Neuronal stem cell (in vitro differentiated cells): ENCODE measurements at regions not wholly inside any gene's neighbourhood (a gene's known extent, or its start where the extent isn't known, plus 50 kb on each side); places are given as distances from the start of the nearest gene placed in this dataset.

Experiments used
- DNase-seq: peaks from one replicate; pipeline ENCODE4 v3.0.0-alpha.2; 2013; ENCODE audit warnings: low spot score
- H2AFZ ChIP-seq: one replicate; pipeline ENCODE4 v1.6.1; 2013; ENCODE audit warnings: mild to moderate bottlenecking, low read length, inconsistent platforms
- H2AK5ac ChIP-seq: 2 replicates; pipeline ENCODE4 v1.6.1; 2013; ENCODE audit warnings: low read depth, mild to moderate bottlenecking, inconsistent platforms, low read length, moderate library complexity, mixed read lengths
- H2BK120ac ChIP-seq: 2 replicates; pipeline ENCODE4 v1.6.1; 2013; ENCODE audit warnings: low read depth, mild to moderate bottlenecking, inconsistent platforms, low read length, moderate library complexity, mixed read lengths
- H2BK12ac ChIP-seq: one replicate; pipeline ENCODE4 v1.6.1; 2013; ENCODE audit warnings: low read length, inconsistent platforms
- H2BK15ac ChIP-seq: 2 replicates; pipeline ENCODE4 v1.6.1; 2013; ENCODE audit warnings: mild to moderate bottlenecking, low read length, inconsistent platforms, mixed read lengths
- H2BK5ac ChIP-seq: one replicate; pipeline ENCODE4 v1.6.1; 2013; ENCODE audit warnings: inconsistent platforms, mild to moderate bottlenecking, low read length, moderate library complexity
- H3K14ac ChIP-seq: one replicate; pipeline ENCODE4 v1.6.1; 2013; ENCODE audit warnings: low read length, inconsistent platforms
- H3K18ac ChIP-seq: 2 replicates; pipeline ENCODE4 v1.6.1; 2013; ENCODE audit warnings: low read length, inconsistent platforms
- H3K23ac ChIP-seq: 2 replicates; pipeline ENCODE4 v1.6.1; 2013; ENCODE audit warnings: low read depth, mild to moderate bottlenecking, mixed read lengths, low read length, inconsistent platforms; ENCODE audit not compliant: poor library complexity
- H3K27ac ChIP-seq: replicated peaks from 3 replicates; pipeline ENCODE4 v1.5.1; 2013; ENCODE audit warnings: low read length, inconsistent platforms
- H3K27me3 ChIP-seq, 3 experiments: 2 replicates each; pipeline ENCODE4 v1.6.1; 2013; ENCODE audit warnings: low read length in 3 of 3, mild to moderate bottlenecking in 2 of 3, inconsistent platforms in 1 of 3, low read depth in 1 of 3, mixed read lengths in 1 of 3, moderate library complexity in 1 of 3; ENCODE audit not compliant: control insufficient read depth in 3 of 3, insufficient read depth in 3 of 3
- H3K36me3 ChIP-seq, 2 donors: replicated peaks in 1 of 2; 2 replicates each; pipeline ENCODE4 v1.6.1; 2013; ENCODE audit warnings: low read length in 2 of 2; ENCODE audit not compliant: control insufficient read depth in 2 of 2, insufficient read depth in 2 of 2
- H3K4ac ChIP-seq: 2 replicates; pipeline ENCODE4 v1.6.1; 2013; ENCODE audit warnings: inconsistent platforms, mild to moderate bottlenecking, low read length, moderate library complexity
- H3K4me1 ChIP-seq, 2 donors: 1 replicate in 1 of 2; 2 replicates in 1 of 2; pipeline ENCODE4 v1.6.1; 2013; ENCODE audit warnings: low read length in 2 of 2, low read depth in 1 of 2; ENCODE audit not compliant: control insufficient read depth in 2 of 2, insufficient read depth in 1 of 2
- H3K4me2 ChIP-seq: one replicate; pipeline ENCODE4 v1.6.1; 2013; ENCODE audit warnings: mild to moderate bottlenecking, low read length, inconsistent platforms; ENCODE audit not compliant: insufficient read depth, poor library complexity, severe bottlenecking
- H3K4me3 ChIP-seq, 2 donors: 2 replicates each; pipeline ENCODE4 v1.5.1; 2013; ENCODE audit warnings: low read length in 2 of 2, mild to moderate bottlenecking in 2 of 2, inconsistent platforms in 1 of 2, moderate library complexity in 1 of 2
- H3K79me1 ChIP-seq: one replicate; pipeline ENCODE4 v1.6.1; 2013; ENCODE audit warnings: low read depth, mild to moderate bottlenecking, inconsistent platforms, low read length, moderate library complexity
- H3K9ac ChIP-seq: one replicate; pipeline ENCODE4 v1.6.1; 2013; ENCODE audit warnings: mild to moderate bottlenecking, low read depth, low read length, inconsistent platforms; ENCODE audit not compliant: poor library complexity
- H3K9me3 ChIP-seq, 2 donors: replicated peaks in 1 of 2; 2 replicates each; pipeline versions ENCODE3 to v1.6.1; 2013; ENCODE audit warnings: low read length in 2 of 2, mild to moderate bottlenecking in 2 of 2, inconsistent platforms in 1 of 2, low read depth in 1 of 2, mixed read lengths in 1 of 2, moderate library complexity in 1 of 2; ENCODE audit not compliant: control insufficient read depth in 2 of 2, insufficient read depth in 1 of 2
- H4K8ac ChIP-seq: one replicate; pipeline ENCODE4 v1.6.1; 2013; ENCODE audit warnings: low read depth, mild to moderate bottlenecking, inconsistent platforms, low read length, moderate library complexity
- H4K91ac ChIP-seq: one replicate; pipeline ENCODE4 v1.6.1; 2013; ENCODE audit warnings: low read length, low read depth, mild to moderate bottlenecking, inconsistent platforms; ENCODE audit not compliant: poor library complexity
- WGBS, 2 donors: extraction: QIAGEN DNeasy Blood & Tissue Kit; methylation state at CpG; one replicate each; pipeline ENCODE4 v1.1.7; 2013; ENCODE audit warnings: missing lambda C conversion rate in 2 of 2, mixed read lengths in 1 of 2; ENCODE audit not compliant: insufficient read length in 2 of 2, insufficient replicate concordance in 1 of 2; ENCODE audit errors: extremely low coverage in 2 of 2; 5-methylcytosine and 5-hydroxymethylcytosine counted together

- Histone ChIP-seq H3K9ac (no peak overlapping the region), H2BK120ac (no peak overlapping the region), H3K23ac (no peak overlapping the region), H3K14ac (no peak overlapping the region), H4K8ac (no peak overlapping the region), H3K27ac (no peak overlapping the region), H2BK15ac (no peak overlapping the region), H3K4ac (no peak overlapping the region), H3K4me3 (no peak overlapping the region), H3K4me1 (no peaks in the 10 kb centered on the region), H3K79me1 (no peaks in the 10 kb centered on the region), H2AK5ac (no peak overlapping the region), H3K36me3 (no peaks in the 10 kb centered on the region), H3K18ac (no peak overlapping the region), H2BK12ac (no peak overlapping the region), H2BK5ac (no peak overlapping the region), H2AFZ (no peak overlapping the region), H3K4me2 (no peak overlapping the region), H3K9me3 (no peaks in the 10 kb centered on the region), H3K27me3 (no peaks in the 10 kb centered on the region), H4K91ac (no peak overlapping the region)
- no peak for DNase-seq
These were observed 1073.1 kb downstream of the SLITRK5 start for GRCh38 chr13:88744289-88744688.

- no peak for DNase-seq
- Histone ChIP-seq H4K8ac (no peak overlapping the region), H2BK120ac (no peak overlapping the region), H3K4me1 (no peaks in the 10 kb centered on the region), H3K9me3 (no peaks in the 10 kb centered on the region), H2AK5ac (no peak overlapping the region), H2BK15ac (no peak overlapping the region), H2BK12ac (no peak overlapping the region), H4K91ac (no peak overlapping the region), H2BK5ac (no peak overlapping the region), H2AFZ (no peak overlapping the region), H3K27ac (no peak overlapping the region), H3K27me3 (no peaks in the 10 kb centered on the region), H3K23ac (no peak overlapping the region), H3K4me3 (no peak overlapping the region), H3K9ac (no peak overlapping the region), H3K36me3 (no peaks in the 10 kb centered on the region), H3K4me2 (no peak overlapping the region), H3K79me1 (no peaks in the 10 kb centered on the region), H3K14ac (no peak overlapping the region), H3K4ac (no peak overlapping the region), H3K18ac (no peak overlapping the region)
These were observed 1073.8 kb downstream of the SLITRK5 start for GRCh38 chr13:88745011-88745410.

- no peak overlapping the region for H2AFZ ChIP-seq
- H3K9me3 ChIP-seq = no peaks in the 10 kb centered on the region
- H2AK5ac ChIP-seq = no peak overlapping the region
- no CpG with 5 or more reads among the region's 1 CpG for WGBS, 2 donors
- no peak for DNase-seq
- H2BK5ac ChIP-seq = no peak overlapping the region
- H4K8ac ChIP-seq = no peak overlapping the region
- no peak overlapping the region for H3K9ac ChIP-seq
- no peak overlapping the region for H3K27ac ChIP-seq
- no peak overlapping the region for H3K4me3 ChIP-seq
- no peak overlapping the region for H3K4me2 ChIP-seq
- H4K91ac ChIP-seq = no peak overlapping the region
- H2BK12ac ChIP-seq = no peak overlapping the region
- no peak overlapping the region for H2BK15ac ChIP-seq
- H3K79me1 ChIP-seq = no peaks in the 10 kb centered on the region
- no peak overlapping the region for H2BK120ac ChIP-seq
- H3K27me3 ChIP-seq = no peaks in the 10 kb centered on the region
- no peak overlapping the region for H3K23ac ChIP-seq
- H3K4ac ChIP-seq = no peak overlapping the region
- H3K14ac ChIP-seq = no peak overlapping the region
- H3K4me1 ChIP-seq = no peaks in the 10 kb centered on the region
- H3K18ac ChIP-seq = no peak overlapping the region
- no peaks in the 10 kb centered on the region for H3K36me3 ChIP-seq
These were observed 1080.9 kb downstream of the SLITRK5 start for GRCh38 chr13:88752041-88752440.

- Histone ChIP-seq H2AK5ac (no peak overlapping the region), H3K9me3 (no peaks in the 10 kb centered on the region), H3K36me3 (no peaks in the 10 kb centered on the region), H3K23ac (no peak overlapping the region), H3K27ac (no peak overlapping the region), H3K18ac (no peak overlapping the region), H3K4me3 (no peak overlapping the region), H3K79me1 (no peaks in the 10 kb centered on the region), H4K91ac (no peak overlapping the region), H3K4ac (no peak overlapping the region), H3K4me2 (no peak overlapping the region), H3K14ac (no peak overlapping the region), H4K8ac (no peak overlapping the region), H2BK120ac (no peak overlapping the region), H2BK12ac (no peak overlapping the region), H2BK5ac (no peak overlapping the region), H3K4me1 (no peaks in the 10 kb centered on the region), H3K27me3 (no peaks in the 10 kb centered on the region), H2AFZ (peak overlapping the region; percentile 32), H2BK15ac (no peak overlapping the region), H3K9ac (no peak overlapping the region)
- DNase-seq = no peak
- WGBS, 2 donors = no CpG with 5 or more reads among the region's 1 CpG
These were observed 1083.0 kb downstream of the SLITRK5 start for GRCh38 chr13:88754141-88754540.
